ENCODE measurements at regions not wholly inside any gene's neighbourhood (a gene's known extent, or its start where the extent isn't known, plus 50 kb on each side); places are given as distances from the start of the nearest gene placed in this dataset.

- TF ChIP-seq POLR2AphosphoS5 (IDR thresholded peaks at IDR 0.05; ENCODE audit: low read depth, low read length) (no peak), REST (IDR thresholded peaks at IDR 0.05; ENCODE audit: insufficient read depth in 1 of 2, low read depth in 2 of 2, low read length in 2 of 2) (no peak), SIN3A (IDR thresholded peaks at IDR 0.05; ENCODE audit: borderline replicate concordance, insufficient read depth, low read length) (no peak), TAF1 (IDR thresholded peaks at IDR 0.05; ENCODE audit: borderline replicate concordance, insufficient read depth, low read length) (no peak), FOXP2 (optimal IDR thresholded peaks at IDR 0.05; ENCODE audit: borderline replicate concordance, extremely low read depth, extremely low read length, insufficient read depth) (no peak)
Measured at GRCh38 chr4:59630922-59631321, 1569.2 kb upstream of the ADGRL3 start.

- TF ChIP-seq POLR2AphosphoS5 (IDR thresholded peaks at IDR 0.05; ENCODE audit: low read depth, low read length) (no peak), SIN3A (IDR thresholded peaks at IDR 0.05; ENCODE audit: borderline replicate concordance, insufficient read depth, low read length) (no peak), FOXP2 (optimal IDR thresholded peaks at IDR 0.05; ENCODE audit: borderline replicate concordance, extremely low read depth, extremely low read length, insufficient read depth) (no peak), REST (IDR thresholded peaks at IDR 0.05; ENCODE audit: insufficient read depth in 1 of 2, low read depth in 2 of 2, low read length in 2 of 2) (no peak), TAF1 (IDR thresholded peaks at IDR 0.05; ENCODE audit: borderline replicate concordance, insufficient read depth, low read length) (no peak)
Measured at GRCh38 chr4:59637596-59637995, 1562.5 kb upstream of the ADGRL3 start.

GRCh38 chr4:59643682-59644081, 1556.4 kb upstream of the ADGRL3 start:
- TF ChIP-seq TAF1 (IDR thresholded peaks at IDR 0.05; ENCODE audit: borderline replicate concordance, insufficient read depth, low read length) (no peak), SIN3A (IDR thresholded peaks at IDR 0.05; ENCODE audit: borderline replicate concordance, insufficient read depth, low read length) (no peak), POLR2AphosphoS5 (IDR thresholded peaks at IDR 0.05; ENCODE audit: low read depth, low read length) (no peak)

GRCh38 chr4:59644765-59645164, 1555.4 kb upstream of the ADGRL3 start:
- TF ChIP-seq TAF1 (IDR thresholded peaks at IDR 0.05; ENCODE audit: borderline replicate concordance, insufficient read depth, low read length): no peak
- no peak for TF ChIP-seq SIN3A (IDR thresholded peaks at IDR 0.05; ENCODE audit: borderline replicate concordance, insufficient read depth, low read length)
- no peak for TF ChIP-seq FOXP2 (optimal IDR thresholded peaks at IDR 0.05; ENCODE audit: borderline replicate concordance, extremely low read depth, extremely low read length, insufficient read depth)

- TF ChIP-seq REST (IDR thresholded peaks at IDR 0.05; ENCODE audit: insufficient read depth in 1 of 2, low read depth in 2 of 2, low read length in 2 of 2) (no peak), SIN3A (IDR thresholded peaks at IDR 0.05; ENCODE audit: borderline replicate concordance, insufficient read depth, low read length) (no peak), POLR2AphosphoS5 (IDR thresholded peaks at IDR 0.05; ENCODE audit: low read depth, low read length) (no peak), TAF1 (IDR thresholded peaks at IDR 0.05; ENCODE audit: borderline replicate concordance, insufficient read depth, low read length) (no peak), FOXP2 (optimal IDR thresholded peaks at IDR 0.05; ENCODE audit: borderline replicate concordance, extremely low read depth, extremely low read length, insufficient read depth) (no peak)
Measured at GRCh38 chr4:59646082-59646481, 1554.0 kb upstream of the ADGRL3 start.

GRCh38 chr4:59647011-59647410, 1553.1 kb upstream of the ADGRL3 start:
- TF ChIP-seq FOXP2 (optimal IDR thresholded peaks at IDR 0.05; ENCODE audit: borderline replicate concordance, extremely low read depth, extremely low read length, insufficient read depth): no peak
- no peak for TF ChIP-seq POLR2AphosphoS5 (IDR thresholded peaks at IDR 0.05; ENCODE audit: low read depth, low read length)
- TF ChIP-seq SIN3A (IDR thresholded peaks at IDR 0.05; ENCODE audit: borderline replicate concordance, insufficient read depth, low read length): no peak
- no peak for TF ChIP-seq REST (IDR thresholded peaks at IDR 0.05; ENCODE audit: insufficient read depth in 1 of 2, low read depth in 2 of 2, low read length in 2 of 2)
- TF ChIP-seq TAF1 (IDR thresholded peaks at IDR 0.05; ENCODE audit: borderline replicate concordance, insufficient read depth, low read length): no peak

Data from PFSK-1 (cell line).